T-helper 17 cell (primary cell): ENCODE measurements at regions not wholly inside any gene's neighbourhood (a gene's known extent, or its start where the extent isn't known, plus 50 kb on each side); places are given as distances from the start of the nearest gene placed in this dataset.

Experiments
- ATAC-seq: fragments of 150-1000 bp; cut with Tn5 transposase; 2 replicates; pipeline ENCODE4 v1.10.0; 2021; ENCODE audit warnings: mild to moderate bottlenecking, moderate library complexity
- DNase-seq, 3 donors: peaks; one replicate each; pipeline versions ENCODE4 v3.0.0 to v3.0.0-alpha.2; 2020 to 2021
- H3K9me3 ChIP-seq: one replicate; pipeline ENCODE4 v1.7.0; 2013; ENCODE audit warnings: low read length, mild to moderate bottlenecking; ENCODE audit not compliant: control insufficient read depth, poor library complexity, severe bottlenecking
- H3K27ac Mint-ChIP-seq: one replicate; pipeline ENCODE4 v1.8.0; 2022; ENCODE audit warnings: mild to moderate bottlenecking, moderate library complexity, mixed read lengths
- H3K27me3 Mint-ChIP-seq: one replicate; pipeline ENCODE4 v1.8.0; 2022; ENCODE audit warnings: mixed read lengths
- H3K36me3 Mint-ChIP-seq: one replicate; pipeline ENCODE4 v1.8.0; 2022; ENCODE audit warnings: low read depth, mixed read lengths
- H3K4me1 Mint-ChIP-seq: one replicate; pipeline ENCODE4 v1.8.0; 2022; ENCODE audit warnings: mild to moderate bottlenecking, mixed read lengths
- H3K4me3 Mint-ChIP-seq: one replicate; pipeline ENCODE4 v1.8.0; 2022; ENCODE audit warnings: mild to moderate bottlenecking, moderate library complexity, mixed read lengths

DNA sequence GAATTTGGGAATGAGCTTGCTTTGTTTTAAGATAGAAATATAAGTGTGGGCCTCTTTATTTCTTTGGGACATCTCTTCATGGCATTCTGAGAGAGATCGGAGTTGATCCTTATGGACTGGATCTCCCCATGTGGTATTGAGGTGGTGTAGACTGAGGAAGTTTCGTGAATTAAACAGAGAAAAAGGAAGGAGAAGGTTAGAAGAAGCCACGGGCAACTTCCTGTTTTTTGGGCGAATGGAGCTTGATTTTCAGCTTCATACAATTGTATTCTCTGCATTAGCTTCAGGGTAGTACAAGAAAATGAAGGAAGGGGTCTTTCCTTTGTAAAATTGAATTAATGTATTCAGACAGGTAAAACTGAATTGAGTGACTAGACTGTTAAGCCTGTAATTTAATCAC, 70.5 kb upstream of the HMHB1 start:
- Mint-ChIP-seq H3K27me3 (peaks cover 6% of the 10 kb centered on the region), H3K27ac (no peak overlapping the region), H3K36me3 (no peaks in the 10 kb centered on the region), H3K4me1 (peaks cover 3% of the 10 kb centered on the region), H3K4me3 (no peak overlapping the region)
- ATAC-seq (no peak), DNase-seq (no peak)
- H3K9me3 ChIP-seq: no peaks in the 10 kb centered on the region

- H3K9me3 ChIP-seq: no peaks in the 10 kb centered on the region
- Mint-ChIP-seq H3K27me3 (peaks cover 6% of the 10 kb centered on the region), H3K27ac (no peak overlapping the region), H3K4me3 (no peak overlapping the region), H3K36me3 (no peaks in the 10 kb centered on the region), H3K4me1 (peaks cover 3% of the 10 kb centered on the region)
- DNase-seq (no peak), ATAC-seq (no peak)
Observed at GRCh38 chr5:143740956-143741355, 71.0 kb upstream of the HMHB1 start.

- ATAC-seq: no peak
- Mint-ChIP-seq H3K4me1 (peaks cover 3% of the 10 kb centered on the region), H3K4me3 (no peak overlapping the region)
Observed at GRCh38 chr5:143739746-143740145, 72.2 kb upstream of the HMHB1 start.

DNA sequence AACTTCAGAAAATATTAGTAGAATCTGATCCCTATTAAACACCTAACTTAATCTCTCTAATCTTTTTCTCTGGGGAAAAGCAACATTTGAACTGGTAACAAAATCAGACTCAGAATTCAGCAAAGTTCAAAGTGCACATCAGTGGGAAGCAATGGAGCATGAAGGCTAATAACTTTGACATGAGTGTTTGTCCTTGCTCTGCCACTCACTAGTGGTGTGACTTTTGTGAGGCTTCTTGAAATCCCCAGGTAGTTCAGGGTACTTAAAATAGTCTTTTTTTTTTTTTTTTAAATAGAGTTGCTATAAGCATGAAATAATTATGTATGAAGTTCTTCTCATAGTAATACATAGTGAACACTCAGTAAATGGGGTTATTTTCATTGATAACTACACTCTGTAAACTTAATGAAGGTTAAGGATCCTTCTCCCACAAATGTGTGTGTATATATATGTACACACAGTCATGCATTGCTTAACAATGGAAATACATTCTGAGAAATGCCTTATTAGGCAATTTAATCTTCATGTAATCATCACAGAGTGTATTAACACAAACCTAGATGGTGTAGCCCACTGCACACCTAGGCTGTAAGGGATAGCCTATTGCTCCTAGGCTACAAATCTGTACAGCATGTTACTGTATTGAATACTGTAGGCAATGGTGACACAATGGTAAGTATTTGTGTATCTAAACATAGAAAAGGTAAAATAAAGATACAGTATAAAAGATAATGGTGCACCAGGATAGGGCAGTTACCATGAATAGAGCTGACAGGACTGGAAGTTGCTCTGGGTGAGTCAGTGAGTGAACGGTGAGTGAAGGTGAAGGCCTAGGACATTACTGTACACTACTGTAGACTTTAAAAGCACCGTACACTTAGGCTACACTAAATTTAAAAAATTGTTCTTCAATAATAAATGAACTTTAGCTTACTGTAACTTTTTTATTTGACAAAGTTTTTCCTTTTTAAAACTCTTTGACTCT, 73.3 kb upstream of the HMHB1 start:
- H3K27me3 Mint-ChIP-seq: peaks cover 6% of the 10 kb centered on the region
- ATAC-seq (no peak), DNase-seq (no peak)
- H3K4me1 Mint-ChIP-seq: peaks cover 3% of the 10 kb centered on the region
- no peak overlapping the region for H3K27ac Mint-ChIP-seq
- H3K9me3 ChIP-seq: no peaks in the 10 kb centered on the region
- no peaks in the 10 kb centered on the region for H3K36me3 Mint-ChIP-seq
- no peak overlapping the region for H3K4me3 Mint-ChIP-seq

More at GRCh38 chr5:143739746-143740145, 72.2 kb upstream of the HMHB1 start:
- H3K9me3 ChIP-seq: no peaks in the 10 kb centered on the region
- peaks cover 6% of the 10 kb centered on the region for H3K27me3 Mint-ChIP-seq
- no peak overlapping the region for H3K27ac Mint-ChIP-seq
- DNase-seq: no peak
- H3K36me3 Mint-ChIP-seq: no peaks in the 10 kb centered on the region

GRCh38 chr5:143737062-143737461, 74.9 kb upstream of the HMHB1 start:
- no peak overlapping the region for H3K4me3 Mint-ChIP-seq
- DNase-seq (no peak), ATAC-seq (no peak)
- peaks cover 3% of the 10 kb centered on the region for H3K4me1 Mint-ChIP-seq
- H3K27ac Mint-ChIP-seq: no peak overlapping the region
- no peaks in the 10 kb centered on the region for H3K36me3 Mint-ChIP-seq
- H3K27me3 Mint-ChIP-seq: no peaks in the 10 kb centered on the region
- no peaks in the 10 kb centered on the region for H3K9me3 ChIP-seq

DNA sequence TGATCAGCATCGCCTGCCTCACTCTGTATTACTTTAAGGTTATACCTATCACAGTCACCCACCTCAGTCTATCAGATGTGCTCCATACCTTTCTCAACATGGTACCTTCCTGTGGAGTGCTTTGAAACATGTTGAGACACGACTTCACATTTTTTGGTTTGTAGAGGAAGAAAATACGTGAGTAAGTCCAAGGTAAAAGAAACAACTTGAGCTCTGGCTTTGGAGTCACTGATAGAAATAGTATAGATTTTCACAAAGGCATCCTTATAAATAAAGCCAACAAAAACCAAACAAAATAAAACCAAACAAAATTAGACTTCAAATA, 77.5 kb upstream of the HMHB1 start:
- Mint-ChIP-seq H3K27ac (no peak overlapping the region), H3K4me1 (no peaks in the 10 kb centered on the region), H3K36me3 (peaks cover 2% of the 10 kb centered on the region)

GRCh38 chr5:143733665-143734455, 78.1 kb upstream of the HMHB1 start:
- H3K9me3 ChIP-seq: no peaks in the 10 kb centered on the region
- DNase-seq (no peak), ATAC-seq (no peak)
- Mint-ChIP-seq H3K4me1 (no peaks in the 10 kb centered on the region), H3K27ac (no peak overlapping the region), H3K36me3 (peaks cover 3% of the 10 kb centered on the region), H3K4me3 (no peak overlapping the region), H3K27me3 (peaks cover 13% of the 10 kb centered on the region)

More for the DNA sequence above, 77.5 kb upstream of the HMHB1 start:
- Mint-ChIP-seq H3K4me3 (no peak overlapping the region), H3K27me3 (peaks cover 10% of the 10 kb centered on the region)
- ATAC-seq: no peak
- H3K9me3 ChIP-seq: no peaks in the 10 kb centered on the region
- DNase-seq: no peak

DNA sequence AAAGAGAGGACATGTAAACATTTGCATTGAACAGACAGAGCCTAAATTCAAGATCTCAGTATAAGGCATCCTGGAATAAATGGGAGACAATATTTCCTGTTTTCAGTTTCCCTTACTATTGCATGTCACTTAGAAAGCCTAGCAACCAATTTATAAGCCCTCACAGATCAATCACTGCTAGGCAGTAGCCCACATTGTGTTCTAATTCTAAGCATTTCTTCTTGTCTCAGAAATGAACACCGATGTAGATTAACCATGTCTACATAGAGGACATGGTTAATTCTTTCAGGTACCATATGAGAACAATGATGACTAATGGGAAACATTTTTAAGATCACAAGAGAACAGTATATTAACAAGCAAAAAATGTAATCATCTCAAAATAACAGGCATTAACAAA, 79.6 kb upstream of the HMHB1 start:
- no peak overlapping the region for H3K27ac Mint-ChIP-seq
- ATAC-seq: no peak
- H3K9me3 ChIP-seq: no peaks in the 10 kb centered on the region
- H3K4me1 Mint-ChIP-seq: no peaks in the 10 kb centered on the region
- H3K36me3 Mint-ChIP-seq: peaks cover 3% of the 10 kb centered on the region
- H3K27me3 Mint-ChIP-seq: peaks cover 13% of the 10 kb centered on the region
- H3K4me3 Mint-ChIP-seq: no peak overlapping the region
- no peak for DNase-seq

- Mint-ChIP-seq H3K27ac (no peak overlapping the region), H3K27me3 (peaks cover 13% of the 10 kb centered on the region), H3K36me3 (peaks cover 6% of the 10 kb centered on the region), H3K4me1 (no peaks in the 10 kb centered on the region), H3K4me3 (no peak overlapping the region)
- ATAC-seq: no peak
- DNase-seq: no peak
- H3K9me3 ChIP-seq: peaks cover under 1% of the 10 kb centered on the region
Observed at GRCh38 chr5:143730112-143730801, 81.7 kb upstream of the HMHB1 start.

DNA sequence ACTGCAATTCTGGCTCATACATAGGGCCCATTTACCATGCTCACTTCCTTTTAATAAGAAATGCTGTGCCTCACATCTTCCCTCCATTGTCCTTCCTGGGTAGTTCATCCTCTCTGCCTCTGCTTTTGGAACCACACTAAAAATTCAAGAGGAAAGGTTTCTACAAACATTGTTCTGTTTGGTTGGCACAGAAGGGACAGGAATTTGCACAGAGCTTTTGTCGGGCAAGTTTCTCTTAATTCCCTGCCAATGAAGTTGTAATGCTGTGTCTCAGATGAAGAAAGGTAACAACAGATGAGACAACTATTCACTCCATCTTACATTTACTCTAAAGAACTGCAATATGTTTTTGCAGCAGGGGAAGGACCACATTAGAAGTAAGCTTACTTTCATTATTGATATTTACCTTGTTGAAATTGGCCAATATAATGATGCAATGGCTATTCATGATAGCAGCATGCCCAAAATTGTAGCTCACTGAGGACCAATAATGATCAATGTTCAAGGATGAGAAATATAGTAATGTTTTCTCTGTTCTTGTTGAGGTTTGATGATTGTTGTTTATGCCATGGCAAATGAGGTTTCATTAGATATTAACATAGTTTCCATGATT, 82.5 kb upstream of the HMHB1 start:
- Mint-ChIP-seq H3K36me3 (peaks cover 9% of the 10 kb centered on the region), H3K27ac (no peak overlapping the region)

DNA sequence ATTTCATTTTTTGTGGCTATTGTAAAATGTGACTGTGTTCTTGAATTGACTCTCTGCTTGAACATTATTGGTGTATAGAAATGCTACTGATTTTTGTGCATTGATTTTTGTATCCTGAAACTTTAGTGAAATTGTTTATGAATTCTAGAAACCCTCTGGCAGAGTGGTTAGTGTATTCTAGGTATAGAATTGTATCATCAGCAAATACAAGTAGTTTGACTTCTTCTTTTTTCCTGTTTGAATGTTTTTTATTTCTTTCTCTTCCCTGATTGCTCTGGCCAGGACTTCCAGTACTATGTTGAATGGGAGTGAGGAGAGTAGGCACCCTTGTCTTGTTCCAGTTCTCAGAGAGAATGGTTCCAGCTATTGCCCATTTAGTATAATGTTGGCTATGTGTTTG, 88.8 kb upstream of the HMHB1 start:
- no peak for DNase-seq
- H3K4me1 Mint-ChIP-seq: no peaks in the 10 kb centered on the region
- no peak for ATAC-seq
- H3K27me3 Mint-ChIP-seq: no peaks in the 10 kb centered on the region
- no peak overlapping the region for H3K27ac Mint-ChIP-seq
- H3K4me3 Mint-ChIP-seq: no peak overlapping the region
- peaks cover 5% of the 10 kb centered on the region for H3K9me3 ChIP-seq
- peaks cover 6% of the 10 kb centered on the region for H3K36me3 Mint-ChIP-seq

More for the DNA sequence above, 82.5 kb upstream of the HMHB1 start:
- DNase-seq: no peak
- Mint-ChIP-seq H3K4me1 (no peaks in the 10 kb centered on the region), H3K4me3 (no peak overlapping the region), H3K27me3 (peaks cover 13% of the 10 kb centered on the region)
- H3K9me3 ChIP-seq: peaks cover 5% of the 10 kb centered on the region
- no peak for ATAC-seq

- no peak for DNase-seq
- Mint-ChIP-seq H3K36me3 (peaks cover 6% of the 10 kb centered on the region), H3K27ac (no peak overlapping the region), H3K27me3 (no peaks in the 10 kb centered on the region), H3K4me3 (no peak overlapping the region), H3K4me1 (no peaks in the 10 kb centered on the region)
- ATAC-seq: no peak
- H3K9me3 ChIP-seq: peaks cover 5% of the 10 kb centered on the region
Observed at GRCh38 chr5:143721925-143722324, 90.0 kb upstream of the HMHB1 start.

DNA sequence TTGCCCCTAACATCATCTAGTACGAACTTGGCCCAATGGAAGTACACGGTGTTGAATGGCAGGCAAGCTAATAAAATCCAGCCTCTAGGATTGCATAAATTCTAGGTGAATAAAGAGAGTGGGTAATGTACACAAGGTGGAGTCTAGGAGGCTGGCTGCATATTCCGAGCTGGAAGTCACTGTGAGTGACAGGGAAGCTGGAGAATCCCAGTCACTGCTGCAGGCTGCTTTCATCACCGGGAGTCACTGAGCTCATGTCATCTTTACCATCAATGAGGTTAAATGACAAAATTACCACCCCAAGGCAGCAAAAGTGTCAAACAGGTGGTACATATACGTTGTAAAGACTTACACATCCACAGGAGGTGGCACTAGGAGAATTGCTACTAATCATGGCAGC, 91.3 kb upstream of the HMHB1 start:
- peaks cover 5% of the 10 kb centered on the region for H3K9me3 ChIP-seq
- DNase-seq (no peak), ATAC-seq (no peak)
- Mint-ChIP-seq H3K27me3 (no peaks in the 10 kb centered on the region), H3K36me3 (peaks cover 6% of the 10 kb centered on the region), H3K27ac (no peak overlapping the region), H3K4me1 (no peaks in the 10 kb centered on the region), H3K4me3 (no peak overlapping the region)
